OCI-LY1 (cell line): ENCODE measurements at regions not wholly inside any gene's neighbourhood (a gene's known extent, or its start where the extent isn't known, plus 50 kb on each side); places are given as distances from the start of the nearest gene placed in this dataset.

Experiments used
- H2AFZ ChIP-seq: fragments of 200-600 bp; sonication (generic), shearing (Covaris generic); 2 replicates; pipeline ENCODE4 v1.6.0; 2014; ENCODE audit warnings: antibody characterized with exemption, mild to moderate bottlenecking, low read length
- H3F3A ChIP-seq: fragments of 200-600 bp; sonication (generic), shearing (Covaris generic); 2 replicates; pipeline ENCODE4 v1.6.0; 2014; ENCODE audit warnings: mild to moderate bottlenecking, antibody characterized with exemption, low read length, moderate library complexity; ENCODE audit not compliant: insufficient read depth
- H3K27ac ChIP-seq: fragments of 200-600 bp; sonication (generic); 2 replicates; pipeline ENCODE4 v1.5.1; 2014; ENCODE audit warnings: low read length, mixed run types, mild to moderate bottlenecking, low read depth; ENCODE audit not compliant: poor library complexity, severe bottlenecking
- H3K27me3 ChIP-seq: fragments of 200-600 bp; sonication (generic); 2 replicates; pipeline ENCODE4 v1.6.0; 2014; ENCODE audit warnings: antibody characterized with exemption, mild to moderate bottlenecking, low read length, moderate library complexity; ENCODE audit not compliant: insufficient read depth
- H3K36me3 ChIP-seq: fragments of 200-600 bp; sonication (generic); 2 replicates; pipeline ENCODE4 v1.6.1; 2014; ENCODE audit warnings: mild to moderate bottlenecking, antibody characterized with exemption, low read length, moderate library complexity, mixed read lengths; ENCODE audit not compliant: insufficient read depth
- H3K4me1 ChIP-seq: fragments of 200-600 bp; sonication (generic); 2 replicates; pipeline ENCODE4 v1.5.1; 2014; ENCODE audit warnings: mild to moderate bottlenecking, low read length, moderate library complexity; ENCODE audit not compliant: insufficient read depth, severe bottlenecking
- H3K4me2 ChIP-seq: fragments of 200-600 bp; sonication (generic), shearing (Covaris generic); 2 replicates; pipeline ENCODE4 v1.6.1; 2014; ENCODE audit warnings: low read length
- H3K4me3 ChIP-seq: fragments of 200-600 bp; sonication (generic); 2 replicates; pipeline ENCODE4 v1.5.1; 2014; ENCODE audit warnings: low read length, low read depth, mild to moderate bottlenecking, mixed read lengths; ENCODE audit not compliant: poor library complexity, severe bottlenecking
- H3K79me2 ChIP-seq: fragments of 200-600 bp; shearing (Covaris generic); 2 replicates; pipeline ENCODE4 v1.6.1; 2016; ENCODE audit warnings: mixed run types, low read length, mixed read lengths; ENCODE audit not compliant: insufficient read depth
- H3K9ac ChIP-seq: fragments of 200-600 bp; sonication (generic), shearing (Covaris generic); 2 replicates; pipeline ENCODE4 v1.6.1; 2014; ENCODE audit warnings: mild to moderate bottlenecking, low read length, mixed read lengths
- H3K9me2 ChIP-seq: fragments of 200-600 bp; sonication (generic), shearing (Covaris generic); 2 replicates; pipeline ENCODE4 v1.6.1; 2014; ENCODE audit warnings: low read depth, mild to moderate bottlenecking, low read length, mixed read lengths
- H3K9me3 ChIP-seq: fragments of 200-600 bp; shearing (Covaris generic); 2 replicates; pipeline ENCODE4 v1.6.1; 2014; ENCODE audit warnings: low read length, mixed read lengths
- H4K20me1 ChIP-seq: fragments of 200-600 bp; sonication (generic), shearing (Covaris generic); 2 replicates; pipeline ENCODE4 v1.6.0; 2016; ENCODE audit warnings: mild to moderate bottlenecking, low read length; ENCODE audit not compliant: insufficient read depth
- EZH2 ChIP-seq: fragments of 200-600 bp; sonication (generic), shearing (Covaris generic); IDR thresholded peaks from 2 replicates; pipeline ENCODE4 v1.8.0; 2017; ENCODE audit warnings: borderline replicate concordance, mixed run types, mild to moderate bottlenecking, antibody characterized with exemption, low read length, moderate library complexity, mixed read lengths
- TF ChIP-seq, protein P1 (sequence below): fragments of 200-600 bp; sonication (generic), shearing (Covaris generic); IDR thresholded peaks from 2 replicates; pipeline ENCODE4 v1.5.1; 2017; ENCODE audit warnings: mild to moderate bottlenecking, antibody characterized with exemption, low read length, moderate library complexity, mixed read lengths

DNA sequence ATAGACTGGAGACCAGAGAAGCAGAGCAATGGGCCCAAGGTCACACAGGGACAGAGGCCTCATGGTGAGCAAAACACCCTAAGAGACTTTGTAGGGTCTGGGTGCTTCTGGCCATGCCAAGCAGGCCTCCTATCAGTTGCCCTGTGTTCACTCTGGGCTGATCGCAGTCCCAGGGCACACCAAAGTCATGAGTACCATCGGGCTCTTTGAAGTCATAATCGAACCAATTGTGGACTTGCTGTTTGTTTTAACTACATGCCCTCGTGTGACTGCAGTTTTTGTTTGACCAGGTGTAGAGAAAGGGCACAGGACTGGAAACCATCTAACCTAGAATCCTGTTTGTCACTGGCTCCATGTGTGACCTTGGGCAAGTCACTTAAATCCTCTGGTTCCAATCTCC is 172.5 kb upstream of the CPEB2 start:
- Histone ChIP-seq H3K79me2 (no peaks in the 10 kb centered on the region), H3K9me3 (no peaks in the 10 kb centered on the region), H3K4me2 (no peak overlapping the region), H4K20me1 (no peaks in the 10 kb centered on the region), H3K27ac (no peak overlapping the region), H2AFZ (no peak overlapping the region), H3K4me1 (no peaks in the 10 kb centered on the region), H3K9me2 (no peaks in the 10 kb centered on the region), H3K4me3 (no peak overlapping the region), H3K9ac (no peak overlapping the region), H3F3A (no peaks in the 10 kb centered on the region), H3K27me3 (no peaks in the 10 kb centered on the region), H3K36me3 (no peaks in the 10 kb centered on the region)
- TF ChIP-seq, protein P1, sequence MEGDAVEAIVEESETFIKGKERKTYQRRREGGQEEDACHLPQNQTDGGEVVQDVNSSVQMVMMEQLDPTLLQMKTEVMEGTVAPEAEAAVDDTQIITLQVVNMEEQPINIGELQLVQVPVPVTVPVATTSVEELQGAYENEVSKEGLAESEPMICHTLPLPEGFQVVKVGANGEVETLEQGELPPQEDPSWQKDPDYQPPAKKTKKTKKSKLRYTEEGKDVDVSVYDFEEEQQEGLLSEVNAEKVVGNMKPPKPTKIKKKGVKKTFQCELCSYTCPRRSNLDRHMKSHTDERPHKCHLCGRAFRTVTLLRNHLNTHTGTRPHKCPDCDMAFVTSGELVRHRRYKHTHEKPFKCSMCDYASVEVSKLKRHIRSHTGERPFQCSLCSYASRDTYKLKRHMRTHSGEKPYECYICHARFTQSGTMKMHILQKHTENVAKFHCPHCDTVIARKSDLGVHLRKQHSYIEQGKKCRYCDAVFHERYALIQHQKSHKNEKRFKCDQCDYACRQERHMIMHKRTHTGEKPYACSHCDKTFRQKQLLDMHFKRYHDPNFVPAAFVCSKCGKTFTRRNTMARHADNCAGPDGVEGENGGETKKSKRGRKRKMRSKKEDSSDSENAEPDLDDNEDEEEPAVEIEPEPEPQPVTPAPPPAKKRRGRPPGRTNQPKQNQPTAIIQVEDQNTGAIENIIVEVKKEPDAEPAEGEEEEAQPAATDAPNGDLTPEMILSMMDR: no peak
- no peak for TF ChIP-seq EZH2

DNA sequence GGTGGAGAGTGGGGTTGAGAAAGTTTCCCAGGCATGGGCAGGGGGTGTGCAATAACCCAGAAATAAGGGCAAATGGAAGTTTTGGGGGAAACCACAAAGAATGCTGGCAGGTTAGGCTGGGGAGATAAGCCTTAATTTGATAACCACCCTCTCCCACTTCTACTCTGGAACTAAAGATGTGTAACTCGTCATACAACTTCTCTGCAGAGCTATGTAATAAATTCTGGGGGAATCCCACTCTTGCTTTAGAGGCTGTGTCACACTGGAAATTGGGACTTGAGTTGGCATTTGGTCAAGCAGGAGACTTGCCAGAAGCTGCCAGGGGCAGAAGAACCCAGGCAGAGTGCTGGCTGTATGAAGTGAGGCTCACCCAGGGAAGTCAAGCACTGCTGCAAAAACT is 170.9 kb upstream of the CPEB2 start:
- Histone ChIP-seq H3K27me3 (no peaks in the 10 kb centered on the region), H3K4me3 (no peak overlapping the region), H3F3A (no peaks in the 10 kb centered on the region), H3K9ac (no peak overlapping the region), H3K4me2 (no peak overlapping the region), H3K79me2 (no peaks in the 10 kb centered on the region), H4K20me1 (no peaks in the 10 kb centered on the region), H2AFZ (no peak overlapping the region), H3K4me1 (no peaks in the 10 kb centered on the region), H3K27ac (no peak overlapping the region), H3K9me2 (no peaks in the 10 kb centered on the region), H3K36me3 (no peaks in the 10 kb centered on the region), H3K9me3 (no peaks in the 10 kb centered on the region)
- TF ChIP-seq EZH2: no peak
- TF ChIP-seq, protein P1: no peak

DNA sequence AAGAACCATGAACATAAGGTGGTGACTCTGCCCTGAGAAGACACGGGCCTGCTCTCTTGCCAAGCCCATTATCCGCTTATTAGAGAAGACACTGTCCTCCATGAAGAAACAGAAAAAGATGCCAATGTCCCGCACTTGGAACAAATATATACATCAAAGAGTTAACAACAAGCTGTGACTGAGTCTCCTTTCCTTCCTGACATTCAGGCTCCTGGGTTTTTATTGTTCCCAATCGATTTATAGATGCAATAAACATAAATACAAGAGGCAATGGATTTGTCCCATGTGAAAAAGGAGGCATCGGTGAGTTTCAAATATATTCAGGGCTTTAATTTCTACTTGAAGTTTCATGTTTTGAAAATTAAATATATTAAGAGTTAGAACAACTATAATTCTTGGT is 169.2 kb upstream of the CPEB2 start:
- Histone ChIP-seq H3K79me2 (no peaks in the 10 kb centered on the region), H4K20me1 (no peaks in the 10 kb centered on the region), H3K9me3 (no peaks in the 10 kb centered on the region), H3K4me1 (no peaks in the 10 kb centered on the region), H3K4me2 (no peak overlapping the region), H3F3A (no peaks in the 10 kb centered on the region), H3K36me3 (no peaks in the 10 kb centered on the region), H3K9me2 (no peaks in the 10 kb centered on the region), H2AFZ (no peak overlapping the region), H3K9ac (no peak overlapping the region), H3K27me3 (no peaks in the 10 kb centered on the region), H3K4me3 (no peak overlapping the region), H3K27ac (no peak overlapping the region)
- no peak for TF ChIP-seq EZH2
- TF ChIP-seq, protein P1: no peak
